Peyer's patch (tissue), 4 donors: ENCODE measurements at regions not wholly inside any gene's neighbourhood (a gene's known extent, or its start where the extent isn't known, plus 50 kb on each side); places are given as distances from the start of the nearest gene placed in this dataset.

Source experiments
- CTCF ChIP-seq, 6 experiments: fragments of 450-650 bp in 4 of 6; fragments of 200-600 bp in 2 of 6; sonication (generic) in 1 of 6; IDR thresholded peaks; one replicate each; pipeline ENCODE4 v1.5.1; 2017 to 2019; ENCODE audit warnings: antibody characterized with exemption in 6 of 6, mild to moderate bottlenecking in 3 of 6, moderate library complexity in 1 of 6
- POLR2A ChIP-seq, 2 donors: fragments of 450-650 bp; IDR thresholded peaks; one replicate each; pipeline ENCODE4 v1.5.1; 2017; ENCODE audit warnings: antibody characterized with exemption in 2 of 2, mild to moderate bottlenecking in 2 of 2, moderate library complexity in 2 of 2

GRCh38 chr1:115507901-115508300 is 133.9 kb upstream of the VANGL1 start:
- no peak for TF ChIP-seq POLR2A (IDR thresholded peaks at IDR 0.05)
- TF ChIP-seq CTCF (IDR thresholded peaks at IDR 0.05), result no peak
